Activated CD8-positive, alpha-beta memory T cell treated with anti-CD3 and anti-CD28 coated beads, Interleukin-2, amount 10 ng/mL, durations not matched to agents 7 days and 5 days (primary cell): ENCODE measurements at regions not wholly inside any gene's neighbourhood (a gene's known extent, or its start where the extent isn't known, plus 50 kb on each side); places are given as distances from the start of the nearest gene placed in this dataset.

Source experiments
- ATAC-seq: fragments of 150-1000 bp; cut with Tn5 transposase; one replicate; pipeline ENCODE4 v1.10.0; 2021; ENCODE audit warnings: moderate library complexity
- CTCF ChIA-PET: fragments of 350-600 bp; sonication (Branson Sonifier 250); formaldehyde crosslinking; loops from one replicate; lab custom pipeline; 2021; ENCODE audit warnings: antibody characterized with exemption; lab: Charles Lee
- DNase-seq: peaks from one replicate; pipeline ENCODE4 v3.0.0-alpha.2; 2020
- H3K27ac Mint-ChIP-seq: one replicate; pipeline ENCODE4 v1.8.0; 2021; ENCODE audit warnings: mild to moderate bottlenecking, mixed read lengths
- H3K27me3 Mint-ChIP-seq: one replicate; pipeline ENCODE4 v1.8.0; 2021; ENCODE audit warnings: mixed read lengths
- H3K36me3 Mint-ChIP-seq: one replicate; pipeline ENCODE4 v1.8.0; 2021; ENCODE audit warnings: mild to moderate bottlenecking, mixed read lengths
- H3K4me1 Mint-ChIP-seq: one replicate; pipeline ENCODE4 v1.8.0; 2021; ENCODE audit warnings: mixed read lengths
- H3K4me3 Mint-ChIP-seq: one replicate; pipeline ENCODE4 v1.8.0; 2021; ENCODE audit warnings: mild to moderate bottlenecking, moderate library complexity, mixed read lengths
- H3K9me3 Mint-ChIP-seq: one replicate; pipeline ENCODE4 v1.8.0; 2022; ENCODE audit warnings: low read depth, mixed read lengths

GRCh38 chr10:3411044-3411443, 238.5 kb upstream of the PITRM1 start:
- Mint-ChIP-seq H3K27me3 (peaks cover 9% of the 10 kb centered on the region), H3K4me1 (peaks cover 6% of the 10 kb centered on the region), H3K9me3 (peaks cover 4% of the 10 kb centered on the region), H3K4me3 (no peak overlapping the region), H3K36me3 (no peaks in the 10 kb centered on the region), H3K27ac (no peak overlapping the region)
- no peak for DNase-seq
- no peak for ATAC-seq
- CTCF ChIA-PET = no interaction called here

GRCh38 chr10:3409928-3410327, 237.3 kb upstream of the PITRM1 start:
- DNase-seq (no peak), ATAC-seq (no peak)
- Mint-ChIP-seq H3K4me1 (peaks cover 6% of the 10 kb centered on the region), H3K36me3 (no peaks in the 10 kb centered on the region), H3K4me3 (no peak overlapping the region), H3K27ac (no peak overlapping the region), H3K9me3 (peaks cover 4% of the 10 kb centered on the region), H3K27me3 (peaks cover 8% of the 10 kb centered on the region)
- CTCF ChIA-PET = no interaction called here

- H3K9me3 Mint-ChIP-seq = peaks cover 4% of the 10 kb centered on the region
These were observed 236.2 kb upstream of the PITRM1 start for GRCh38 chr10:3408603-3409365.

GRCh38 chr10:3407208-3407607, 234.6 kb upstream of the PITRM1 start:
- Mint-ChIP-seq H3K4me1 (peaks cover 6% of the 10 kb centered on the region), H3K27me3 (peaks cover 13% of the 10 kb centered on the region), H3K36me3 (no peaks in the 10 kb centered on the region), H3K9me3 (peaks cover 4% of the 10 kb centered on the region), H3K4me3 (no peak overlapping the region), H3K27ac (no peak overlapping the region)
- no peak for DNase-seq
- CTCF ChIA-PET = no interaction called here
- no peak for ATAC-seq

More at GRCh38 chr10:3408603-3409365, 236.2 kb upstream of the PITRM1 start:
- CTCF ChIA-PET = no interaction called here
- Mint-ChIP-seq H3K27me3 (peaks cover 10% of the 10 kb centered on the region), H3K27ac (no peak overlapping the region), H3K4me1 (peaks cover 6% of the 10 kb centered on the region), H3K36me3 (no peaks in the 10 kb centered on the region), H3K4me3 (no peak overlapping the region)
- DNase-seq (no peak), ATAC-seq (no peak)

- Mint-ChIP-seq H3K4me3 (no peak overlapping the region), H3K9me3 (peaks cover 4% of the 10 kb centered on the region), H3K36me3 (no peaks in the 10 kb centered on the region), H3K27ac (no peak overlapping the region), H3K4me1 (peaks cover 6% of the 10 kb centered on the region), H3K27me3 (peaks cover 14% of the 10 kb centered on the region)
- ATAC-seq (no peak), DNase-seq (no peak)
- CTCF ChIA-PET = no interaction called here
These were observed 234.0 kb upstream of the PITRM1 start for GRCh38 chr10:3406556-3406955.

GRCh38 chr10:3404381-3404780, 231.8 kb upstream of the PITRM1 start:
- no peak overlapping the region for H3K27ac Mint-ChIP-seq
- no peak for DNase-seq
- no peaks in the 10 kb centered on the region for H3K36me3 Mint-ChIP-seq
- no peak for ATAC-seq
- peaks cover 12% of the 10 kb centered on the region for H3K27me3 Mint-ChIP-seq
- H3K4me3 Mint-ChIP-seq = no peak overlapping the region
- no peaks in the 10 kb centered on the region for H3K9me3 Mint-ChIP-seq
- peaks cover 9% of the 10 kb centered on the region for H3K4me1 Mint-ChIP-seq
- CTCF ChIA-PET = no interaction called here

GRCh38 chr10:3402187-3402751, 229.7 kb upstream of the PITRM1 start:
- no peak for ATAC-seq
- CTCF ChIA-PET = no interaction called here
- H3K27ac Mint-ChIP-seq = no peak overlapping the region

GRCh38 chr10:3401491-3401938, 228.9 kb upstream of the PITRM1 start:
- H3K9me3 Mint-ChIP-seq = no peaks in the 10 kb centered on the region
- H3K36me3 Mint-ChIP-seq = no peaks in the 10 kb centered on the region
- CTCF ChIA-PET = no interaction called here
- peaks cover 12% of the 10 kb centered on the region for H3K27me3 Mint-ChIP-seq
- ATAC-seq (no peak), DNase-seq (no peak)
- H3K4me3 Mint-ChIP-seq = no peak overlapping the region
- peaks cover 4% of the 10 kb centered on the region for H3K4me1 Mint-ChIP-seq
- no peak overlapping the region for H3K27ac Mint-ChIP-seq

More at GRCh38 chr10:3402187-3402751, 229.7 kb upstream of the PITRM1 start:
- DNase-seq = no peak
- Mint-ChIP-seq H3K9me3 (no peaks in the 10 kb centered on the region), H3K4me3 (no peak overlapping the region), H3K36me3 (no peaks in the 10 kb centered on the region), H3K27me3 (peaks cover 12% of the 10 kb centered on the region), H3K4me1 (peaks cover 4% of the 10 kb centered on the region)

- DNase-seq = no peak
- H3K27ac Mint-ChIP-seq = no peak overlapping the region
- H3K36me3 Mint-ChIP-seq = no peaks in the 10 kb centered on the region
- no peak for ATAC-seq
- CTCF ChIA-PET = no interaction called here
- no peaks in the 10 kb centered on the region for H3K9me3 Mint-ChIP-seq
- H3K4me3 Mint-ChIP-seq = no peak overlapping the region
- H3K4me1 Mint-ChIP-seq = peaks cover 4% of the 10 kb centered on the region
- H3K27me3 Mint-ChIP-seq = peaks cover 11% of the 10 kb centered on the region
These were observed 227.8 kb upstream of the PITRM1 start for GRCh38 chr10:3400348-3400747.

- DNase-seq (no peak), ATAC-seq (no peak)
- Mint-ChIP-seq H3K4me1 (peaks cover 4% of the 10 kb centered on the region), H3K4me3 (no peak overlapping the region), H3K9me3 (no peaks in the 10 kb centered on the region), H3K36me3 (no peaks in the 10 kb centered on the region), H3K27ac (no peak overlapping the region), H3K27me3 (peaks cover 13% of the 10 kb centered on the region)
- CTCF ChIA-PET = no interaction called here
These were observed 227.2 kb upstream of the PITRM1 start for GRCh38 chr10:3399756-3400155.

GRCh38 chr10:3398825-3399646, 226.5 kb upstream of the PITRM1 start:
- Mint-ChIP-seq H3K4me1 (peaks cover 4% of the 10 kb centered on the region), H3K9me3 (peaks cover 2% of the 10 kb centered on the region), H3K4me3 (no peak overlapping the region), H3K36me3 (no peaks in the 10 kb centered on the region), H3K27ac (no peak overlapping the region), H3K27me3 (peaks cover 19% of the 10 kb centered on the region)
- ATAC-seq (no peak), DNase-seq (no peak)
- CTCF ChIA-PET = no interaction called here

GRCh38 chr10:3397846-3398245, 225.3 kb upstream of the PITRM1 start:
- no peak overlapping the region for H3K4me3 Mint-ChIP-seq
- no peak for ATAC-seq
- peaks cover 2% of the 10 kb centered on the region for H3K9me3 Mint-ChIP-seq
- CTCF ChIA-PET = no interaction called here
- no peaks in the 10 kb centered on the region for H3K36me3 Mint-ChIP-seq
- no peak overlapping the region for H3K27ac Mint-ChIP-seq
- no peak for DNase-seq
- peaks cover 14% of the 10 kb centered on the region for H3K27me3 Mint-ChIP-seq
- peaks cover 4% of the 10 kb centered on the region for H3K4me1 Mint-ChIP-seq

GRCh38 chr10:3397231-3397630, 224.6 kb upstream of the PITRM1 start:
- peaks cover 2% of the 10 kb centered on the region for H3K9me3 Mint-ChIP-seq
- ATAC-seq = no peak
- H3K27me3 Mint-ChIP-seq = peaks cover 13% of the 10 kb centered on the region

More at GRCh38 chr10:3397231-3397630, 224.6 kb upstream of the PITRM1 start:
- CTCF ChIA-PET = no interaction called here
- no peak for DNase-seq
- H3K36me3 Mint-ChIP-seq = no peaks in the 10 kb centered on the region
- H3K4me3 Mint-ChIP-seq = no peak overlapping the region
- peaks cover 4% of the 10 kb centered on the region for H3K4me1 Mint-ChIP-seq
- no peak overlapping the region for H3K27ac Mint-ChIP-seq
